ENCODE measurements at regions not wholly inside any gene's neighbourhood (a gene's known extent, or its start where the extent isn't known, plus 50 kb on each side); places are given as distances from the start of the nearest gene placed in this dataset.

GRCh38 chr11:16610738-16611388 is 127.6 kb upstream of the C11orf58 start:
- no peak for DNase-seq (ENCODE audit: low read depth)
- no peak for TF ChIP-seq CTCF (conservative IDR thresholded peaks at IDR 0.05; ENCODE audit: low read length)
- no peak overlapping the region for H3K4me3 ChIP-seq (ENCODE audit: low read length)

GRCh38 chr11:16610213-16610737 is 128.2 kb upstream of the C11orf58 start:
- DNase-seq (ENCODE audit: low read depth) = no peak
- TF ChIP-seq CTCF (conservative IDR thresholded peaks at IDR 0.05; ENCODE audit: low read length) = no peak
- no peak overlapping the region for H3K4me3 ChIP-seq (ENCODE audit: low read length)

GRCh38 chr11:16609769-16610168 is 128.7 kb upstream of the C11orf58 start:
- H3K4me3 ChIP-seq (ENCODE audit: low read length) = no peak overlapping the region
- no peak for TF ChIP-seq CTCF (conservative IDR thresholded peaks at IDR 0.05; ENCODE audit: low read length)
- no peak for DNase-seq (ENCODE audit: low read depth)

GRCh38 chr11:16607675-16608644 is 130.5 kb upstream of the C11orf58 start:
- DNase-seq (ENCODE audit: low read depth) = peak; percentile 13
- peak overlapping the region; percentile 16; the same call in 1 of the 2 replicates for H3K4me3 ChIP-seq (ENCODE audit: low read length)
- TF ChIP-seq CTCF (conservative IDR thresholded peaks at IDR 0.05; ENCODE audit: low read length) = no peak

- no peak for TF ChIP-seq CTCF (conservative IDR thresholded peaks at IDR 0.05; ENCODE audit: low read length)
- H3K4me3 ChIP-seq (ENCODE audit: low read length) = peak overlapping the region; percentile 53
- no peak for DNase-seq (ENCODE audit: low read depth)
Measured at GRCh38 chr11:16606784-16607674, 131.4 kb upstream of the C11orf58 start.

GRCh38 chr11:16605894-16606783 is 132.3 kb upstream of the C11orf58 start:
- H3K4me3 ChIP-seq (ENCODE audit: low read length) = peak overlapping the region; percentile 53
- peak; percentile 75 for DNase-seq (ENCODE audit: low read depth)
- peak; percentile 96 for TF ChIP-seq CTCF (conservative IDR thresholded peaks at IDR 0.05; ENCODE audit: low read length)
